ENCODE measurements at regions not wholly inside any gene's neighbourhood (a gene's known extent, or its start where the extent isn't known, plus 50 kb on each side); places are given as distances from the start of the nearest gene placed in this dataset.

GRCh38 chr5:143569213-143569701 lies 165.8 kb upstream of the NR3C1 start:
- DNase-seq (ENCODE audit: low read depth), result peak; percentile 64
- no peak overlapping the region for H3K4me3 ChIP-seq (ENCODE audit: low read depth, low read length)
- TF ChIP-seq, protein P1, sequence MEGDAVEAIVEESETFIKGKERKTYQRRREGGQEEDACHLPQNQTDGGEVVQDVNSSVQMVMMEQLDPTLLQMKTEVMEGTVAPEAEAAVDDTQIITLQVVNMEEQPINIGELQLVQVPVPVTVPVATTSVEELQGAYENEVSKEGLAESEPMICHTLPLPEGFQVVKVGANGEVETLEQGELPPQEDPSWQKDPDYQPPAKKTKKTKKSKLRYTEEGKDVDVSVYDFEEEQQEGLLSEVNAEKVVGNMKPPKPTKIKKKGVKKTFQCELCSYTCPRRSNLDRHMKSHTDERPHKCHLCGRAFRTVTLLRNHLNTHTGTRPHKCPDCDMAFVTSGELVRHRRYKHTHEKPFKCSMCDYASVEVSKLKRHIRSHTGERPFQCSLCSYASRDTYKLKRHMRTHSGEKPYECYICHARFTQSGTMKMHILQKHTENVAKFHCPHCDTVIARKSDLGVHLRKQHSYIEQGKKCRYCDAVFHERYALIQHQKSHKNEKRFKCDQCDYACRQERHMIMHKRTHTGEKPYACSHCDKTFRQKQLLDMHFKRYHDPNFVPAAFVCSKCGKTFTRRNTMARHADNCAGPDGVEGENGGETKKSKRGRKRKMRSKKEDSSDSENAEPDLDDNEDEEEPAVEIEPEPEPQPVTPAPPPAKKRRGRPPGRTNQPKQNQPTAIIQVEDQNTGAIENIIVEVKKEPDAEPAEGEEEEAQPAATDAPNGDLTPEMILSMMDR (IDR thresholded peaks at IDR 0.05; ENCODE audit: insufficient read depth, low read depth, low read length), result no peak

GRCh38 chr5:143567583-143568504 lies 164.4 kb upstream of the NR3C1 start:
- no peak for DNase-seq (ENCODE audit: low read depth)
- no peak overlapping the region for H3K4me3 ChIP-seq (ENCODE audit: low read depth, low read length)
- TF ChIP-seq, protein P1 (IDR thresholded peaks at IDR 0.05; ENCODE audit: insufficient read depth, low read depth, low read length), result no peak

DNA sequence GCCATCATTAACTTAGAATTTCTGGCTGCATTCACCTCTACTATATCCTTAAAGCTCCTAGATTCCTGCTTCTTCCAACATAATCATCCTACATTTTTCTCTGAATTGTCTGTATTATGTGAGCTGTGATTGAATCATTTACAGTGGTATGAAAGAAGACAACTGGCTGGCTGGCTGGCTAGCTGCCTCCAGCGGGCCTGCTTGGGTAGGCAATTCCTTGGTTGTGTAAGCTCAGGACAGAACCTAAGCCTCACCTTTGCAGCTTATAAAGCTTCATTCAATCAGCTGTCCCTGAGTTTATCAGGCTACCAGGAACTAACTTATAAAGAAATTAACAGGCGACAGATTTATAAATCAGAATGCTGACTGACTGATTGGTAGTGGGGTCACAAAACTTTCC lies 162.7 kb upstream of the NR3C1 start:
- no peak for DNase-seq (ENCODE audit: low read depth)
- TF ChIP-seq, protein P1 (IDR thresholded peaks at IDR 0.05; ENCODE audit: insufficient read depth, low read depth, low read length), result no peak
- no peak overlapping the region for H3K4me3 ChIP-seq (ENCODE audit: low read depth, low read length)

- H3K4me3 ChIP-seq (ENCODE audit: low read depth, low read length), result no peak overlapping the region
- TF ChIP-seq, protein P1 (IDR thresholded peaks at IDR 0.05; ENCODE audit: insufficient read depth, low read depth, low read length), result no peak
- DNase-seq (ENCODE audit: low read depth), result no peak
These were observed 160.9 kb upstream of the NR3C1 start for GRCh38 chr5:143564417-143564816.

DNA sequence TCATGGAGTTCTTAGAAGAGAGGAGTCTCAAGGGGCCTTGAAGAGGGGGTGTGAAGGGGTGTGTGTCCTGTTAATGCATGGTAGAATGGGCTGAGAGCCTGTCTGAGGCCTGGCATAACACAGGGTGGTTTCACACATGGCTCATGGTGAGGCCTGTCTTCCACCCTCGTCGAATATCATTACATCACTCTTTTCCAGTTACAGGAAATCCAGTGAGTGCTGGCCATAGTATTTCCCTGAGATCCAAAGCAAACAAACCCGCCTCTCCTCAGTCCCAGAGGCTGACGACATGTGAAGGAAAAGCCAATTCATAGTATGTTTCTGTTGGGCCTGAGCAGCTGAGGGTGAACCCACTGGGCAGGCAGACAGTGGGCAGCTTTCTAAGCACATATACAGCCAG lies 159.4 kb upstream of the NR3C1 start:
- no peak overlapping the region for H3K4me3 ChIP-seq (ENCODE audit: low read depth, low read length)
- TF ChIP-seq, protein P1 (IDR thresholded peaks at IDR 0.05; ENCODE audit: insufficient read depth, low read depth, low read length), result no peak
- DNase-seq (ENCODE audit: low read depth), result no peak

- no peak for DNase-seq (ENCODE audit: low read depth)
- TF ChIP-seq, protein P1 (IDR thresholded peaks at IDR 0.05; ENCODE audit: insufficient read depth, low read depth, low read length), result no peak
- H3K4me3 ChIP-seq (ENCODE audit: low read depth, low read length), result no peak overlapping the region
These were observed 157.7 kb upstream of the NR3C1 start for GRCh38 chr5:143561219-143561618.

All from fibroblast of villous mesenchyme (primary cell).